Activated CD4-positive, alpha-beta T cell treated with anti-CD3 and anti-CD28 coated beads, Interleukin-2, amount 50 U/mL, for 1 hour (primary cell): ENCODE measurements at regions not wholly inside any gene's neighbourhood (a gene's known extent, or its start where the extent isn't known, plus 50 kb on each side); places are given as distances from the start of the nearest gene placed in this dataset.
"Not testable (repeated sequence)": the region's sequence is repeated elsewhere in the genome, so short reads cannot be mapped to it uniquely, and the experiment has no call there.

Source experiments
- DNase-seq: peaks from one replicate; pipeline ENCODE4 v3.0.0-alpha.2; 2020

DNA sequence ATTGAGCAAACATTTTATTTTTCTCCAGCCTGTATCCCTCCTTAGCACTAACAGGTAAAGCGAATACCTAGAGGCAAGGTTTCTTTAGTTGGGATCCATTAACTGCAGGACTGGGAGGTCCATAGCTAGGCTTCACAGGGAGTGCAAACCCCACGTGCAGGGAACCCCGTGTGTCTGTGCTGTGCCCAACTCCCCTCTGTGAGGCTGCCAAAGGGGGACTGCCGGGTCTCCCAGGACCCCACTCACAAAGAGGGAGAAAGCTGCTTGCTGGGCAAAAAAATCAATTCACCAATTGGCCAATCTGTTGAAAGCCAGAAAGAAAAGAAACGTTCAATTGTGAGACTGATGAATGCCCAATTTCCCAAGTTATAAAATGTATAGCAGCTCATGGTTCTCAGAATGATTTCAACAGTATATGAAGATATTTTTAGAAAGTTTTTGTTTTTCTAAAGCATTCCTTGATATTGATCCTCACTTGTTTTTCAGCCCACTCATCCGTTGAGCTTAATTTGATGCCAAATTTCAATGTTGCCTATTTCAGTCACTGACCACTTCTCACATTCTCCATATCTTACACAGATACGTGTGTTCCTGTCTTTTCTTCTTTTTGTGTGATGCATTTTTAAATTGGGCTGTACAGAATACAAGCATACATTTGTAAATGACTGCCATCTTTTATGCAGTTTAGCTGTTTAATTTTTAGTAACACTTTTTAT is 202.7 kb upstream of the PRSS58 start:
- no peak for DNase-seq

DNA sequence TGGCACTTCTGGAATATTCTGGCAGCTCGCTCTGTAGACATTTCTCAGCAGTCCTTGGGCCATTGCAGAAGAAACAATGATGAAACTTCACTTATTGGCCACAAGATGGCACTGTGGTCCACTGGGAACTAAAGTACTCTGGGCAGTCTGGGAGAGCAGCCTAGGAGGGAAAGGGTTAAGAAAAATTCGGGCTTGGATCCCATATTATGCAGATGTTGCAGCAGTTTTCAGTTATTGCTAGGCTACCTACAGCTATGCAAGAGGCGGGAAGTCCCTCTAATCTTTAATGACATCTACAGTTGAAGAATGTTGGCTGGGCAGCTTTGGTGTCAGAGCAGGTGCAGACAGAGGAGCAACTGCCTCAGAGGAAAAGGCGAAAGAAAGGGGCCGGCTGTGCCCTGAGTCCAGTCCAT is 201.7 kb upstream of the PRSS58 start:
- no peak for DNase-seq

DNA sequence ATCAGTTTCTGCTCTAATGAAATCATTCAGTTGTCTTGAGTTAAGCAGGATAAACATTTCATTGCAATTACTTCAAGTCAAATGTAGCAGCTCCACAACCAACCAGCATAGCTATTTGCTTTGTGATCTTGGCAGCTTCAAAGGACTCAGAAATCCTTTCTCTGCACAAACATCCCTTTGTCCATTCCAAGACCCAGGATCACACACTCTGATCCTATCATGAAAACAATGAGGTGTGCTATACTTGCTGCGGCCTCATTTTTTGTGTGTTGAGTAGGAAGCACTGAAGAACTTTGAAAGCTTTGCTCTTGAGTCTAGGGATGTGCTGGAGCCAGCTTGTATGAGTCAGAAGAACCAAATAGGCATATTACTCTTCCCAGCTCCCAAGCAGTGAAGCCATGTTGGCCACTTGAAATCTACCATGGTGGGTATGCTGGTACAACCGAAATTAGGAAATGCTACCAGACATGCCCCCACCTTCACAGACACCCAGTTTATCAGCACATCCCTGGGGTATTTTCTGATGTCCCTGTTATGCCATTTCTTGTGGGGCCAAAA is 199.4 kb upstream of the PRSS58 start:
- DNase-seq = no peak

DNA sequence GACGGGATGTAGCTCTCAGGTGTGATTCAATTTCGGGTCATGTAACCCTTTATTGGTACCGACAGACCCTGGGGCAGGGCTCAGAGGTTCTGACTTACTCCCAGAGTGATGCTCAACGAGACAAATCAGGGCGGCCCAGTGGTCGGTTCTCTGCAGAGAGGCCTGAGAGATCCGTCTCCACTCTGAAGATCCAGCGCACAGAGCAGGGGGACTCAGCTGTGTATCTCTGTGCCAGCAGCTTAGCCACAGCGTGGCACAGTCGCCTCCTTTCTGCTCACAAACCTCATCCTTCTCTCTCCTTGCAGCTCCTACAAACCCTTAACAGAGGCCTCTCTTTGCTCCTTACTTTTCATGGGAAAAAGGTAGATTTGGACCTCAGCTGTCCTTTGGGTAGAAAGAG is 197.5 kb upstream of the PRSS58 start:
- DNase-seq = no peak

DNA sequence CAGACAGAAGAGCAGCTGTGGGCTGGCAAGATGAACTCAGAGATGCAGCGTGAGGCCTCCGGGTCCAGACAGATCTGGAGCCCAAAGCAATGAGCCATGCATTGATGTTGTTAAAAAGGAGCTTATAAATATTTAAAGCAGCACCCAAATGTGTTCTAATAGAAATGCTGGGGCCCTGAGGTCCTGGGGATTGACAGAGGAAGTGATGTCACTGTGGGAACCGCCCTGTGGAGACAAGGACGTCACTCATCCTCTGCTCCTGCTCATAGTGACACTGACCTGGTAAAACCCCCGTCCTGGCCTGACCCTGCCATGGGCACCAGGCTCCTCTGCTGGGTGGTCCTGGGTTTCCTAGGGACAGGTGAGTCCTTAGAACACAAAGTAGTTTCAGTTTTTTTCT is 197.0 kb upstream of the PRSS58 start:
- no peak for DNase-seq

DNA sequence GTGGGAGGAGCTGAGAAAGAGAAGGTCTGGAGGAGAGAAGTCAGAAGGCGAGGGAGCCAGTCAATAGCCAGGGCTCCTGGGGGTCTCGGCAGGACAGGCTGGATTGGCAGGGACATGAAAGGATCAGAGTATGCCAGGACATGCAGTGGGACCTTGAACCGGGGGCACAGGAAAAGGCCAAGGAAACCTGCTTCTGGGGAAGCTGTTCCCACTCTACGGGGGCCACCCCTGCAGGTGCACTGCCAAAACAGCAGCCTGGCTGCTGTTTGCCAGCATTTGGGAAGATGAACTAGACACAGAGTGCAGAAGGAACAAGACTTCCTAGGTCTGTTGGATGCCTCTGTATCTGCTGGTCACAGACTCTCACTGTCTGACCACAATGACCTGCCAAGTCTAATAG is 194.9 kb upstream of the PRSS58 start:
- DNase-seq = no peak

DNA sequence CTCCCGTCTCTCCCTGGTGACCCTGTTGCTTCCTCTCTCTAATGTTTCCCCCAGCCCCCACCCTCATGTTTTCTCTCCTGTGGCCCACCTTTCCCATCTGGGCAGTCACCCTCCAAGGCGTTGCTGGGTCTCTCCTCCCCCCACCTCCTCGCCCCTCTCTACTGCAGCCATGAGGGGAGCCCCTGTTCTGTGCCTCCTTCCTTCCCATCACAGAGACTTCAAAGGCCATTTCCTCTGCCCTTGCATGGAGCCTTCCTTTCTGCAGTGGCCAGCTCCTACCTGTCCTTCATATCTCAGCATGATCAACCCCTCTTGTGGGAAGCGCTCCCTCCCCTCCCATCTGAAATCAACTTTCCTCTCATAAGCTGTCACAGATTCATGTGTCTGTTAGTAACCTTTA is 194.0 kb upstream of the PRSS58 start:
- no peak for DNase-seq

DNA sequence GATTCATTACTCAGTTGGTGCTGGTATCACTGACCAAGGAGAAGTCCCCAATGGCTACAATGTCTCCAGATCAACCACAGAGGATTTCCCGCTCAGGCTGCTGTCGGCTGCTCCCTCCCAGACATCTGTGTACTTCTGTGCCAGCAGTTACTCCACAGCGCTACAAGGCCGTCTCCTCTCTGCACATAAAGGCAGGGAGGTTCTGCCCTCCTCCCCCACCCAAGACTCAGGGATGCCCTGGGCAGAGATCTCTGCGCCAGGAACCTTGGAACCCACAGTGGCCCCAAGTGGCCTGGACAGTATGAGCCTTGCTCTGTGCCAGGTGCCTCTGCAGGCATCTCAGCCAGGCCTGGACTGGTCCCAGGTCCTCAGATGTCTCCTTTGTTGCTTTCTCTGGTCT is 193.4 kb upstream of the PRSS58 start:
- DNase-seq = no peak

DNA sequence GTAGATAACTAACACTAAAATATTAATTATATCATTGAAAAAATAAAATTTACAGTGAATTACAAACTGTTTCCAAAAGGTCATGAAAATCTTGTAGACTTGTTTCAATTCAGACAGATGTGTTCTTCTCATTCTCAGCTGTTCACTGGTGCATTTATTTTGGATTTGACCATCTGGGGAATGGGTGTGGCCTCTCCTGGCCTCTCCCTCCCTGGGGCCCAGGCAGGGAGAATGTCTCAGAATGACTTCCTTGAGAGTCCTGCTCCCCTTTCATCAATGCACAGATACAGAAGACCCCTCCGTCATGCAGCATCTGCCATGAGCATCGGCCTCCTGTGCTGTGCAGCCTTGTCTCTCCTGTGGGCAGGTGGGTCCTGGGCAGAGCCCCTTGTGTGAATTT is 192.8 kb upstream of the PRSS58 start:
- DNase-seq = no peak

DNA sequence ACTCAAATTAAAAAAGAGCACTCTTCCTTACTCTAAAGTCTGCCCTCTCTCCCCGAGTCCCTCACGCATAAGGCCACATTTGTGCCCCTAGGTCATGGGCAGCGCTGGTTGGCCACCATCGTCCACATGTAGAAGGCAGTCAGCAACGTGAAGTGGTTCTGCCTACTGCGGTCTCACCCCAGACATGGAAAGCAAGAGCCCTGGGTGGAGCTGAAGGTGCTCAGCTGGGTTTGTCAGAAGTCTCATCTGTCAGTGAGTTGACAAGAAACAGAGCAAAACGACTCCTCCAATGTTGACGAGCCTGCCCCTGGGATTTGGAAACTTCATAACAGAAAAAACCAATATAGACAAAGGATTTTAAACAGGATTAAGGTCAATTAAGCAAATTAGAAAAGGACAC is 192.3 kb upstream of the PRSS58 start:
- DNase-seq = no peak

DNA sequence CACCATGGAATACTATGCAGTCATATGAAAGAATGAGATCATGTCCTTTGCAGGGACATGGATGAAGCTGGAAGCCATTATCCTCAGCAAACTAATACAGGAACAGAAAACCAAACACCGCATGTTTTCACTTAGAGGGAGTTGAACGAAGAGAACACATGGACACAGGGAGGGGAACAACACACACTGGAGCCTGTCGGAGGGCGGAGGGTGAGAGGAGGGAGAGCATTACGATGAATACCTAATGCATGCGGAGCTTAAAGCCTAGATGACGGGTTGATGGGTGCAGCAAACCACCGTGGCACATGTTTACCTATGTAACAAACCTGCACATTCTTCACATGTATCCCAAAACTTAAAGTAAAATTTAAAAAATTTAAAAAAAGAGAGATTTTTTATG is 191.0 kb upstream of the PRSS58 start:
- not testable (repeated sequence) for DNase-seq

DNA sequence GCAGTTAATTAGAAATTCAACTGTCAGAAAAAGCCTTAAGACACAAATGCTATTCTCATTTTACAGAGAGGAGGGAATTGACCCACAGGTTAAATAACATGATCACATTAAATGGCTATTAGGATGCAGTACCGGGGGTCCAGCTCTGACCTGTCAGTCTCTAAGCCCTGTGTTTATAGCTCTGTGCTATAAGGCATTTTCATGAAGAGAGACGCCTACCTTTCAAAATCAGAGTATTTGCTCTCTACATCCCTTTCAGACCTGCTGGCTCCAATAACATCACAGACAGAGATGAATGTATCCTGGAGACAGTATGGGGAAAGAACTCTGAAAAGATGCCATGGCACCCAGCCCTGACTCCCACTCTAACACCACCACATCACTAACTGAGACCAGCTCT is 189.9 kb upstream of the PRSS58 start:
- no peak for DNase-seq

DNA sequence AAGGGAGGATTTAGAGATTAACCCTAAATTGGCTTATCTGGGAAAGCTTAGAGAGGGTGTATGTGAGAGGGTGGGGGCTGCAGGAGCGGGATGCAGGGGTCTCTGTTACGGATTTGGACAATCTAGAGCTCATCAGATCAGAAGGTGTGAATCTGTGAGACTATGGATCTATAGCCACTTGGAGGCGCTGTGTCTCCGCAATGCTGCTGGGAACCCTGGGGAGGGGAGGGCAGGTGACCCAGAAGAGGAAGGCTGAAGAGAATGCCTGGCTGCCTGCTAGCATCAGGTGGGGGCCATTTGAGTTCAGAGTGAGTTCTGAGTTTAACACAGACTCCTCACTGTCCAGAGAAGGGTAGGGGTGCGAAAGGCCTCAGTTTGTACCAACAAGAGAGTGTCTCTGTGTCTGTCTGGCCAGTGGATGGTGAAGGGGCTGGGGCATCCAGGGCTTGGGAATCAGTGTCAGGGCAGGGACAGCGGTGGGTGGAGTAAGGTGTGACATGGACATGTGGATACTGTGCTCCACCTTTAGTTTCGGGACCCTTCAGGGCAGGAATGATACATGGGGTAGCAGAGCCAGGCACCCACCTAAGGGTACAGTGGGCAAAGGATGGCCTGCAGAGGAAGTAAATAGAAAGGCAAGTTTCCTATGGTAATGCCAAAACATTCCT is 187.3 kb upstream of the PRSS58 start:
- peak; percentile 48 for DNase-seq

DNA sequence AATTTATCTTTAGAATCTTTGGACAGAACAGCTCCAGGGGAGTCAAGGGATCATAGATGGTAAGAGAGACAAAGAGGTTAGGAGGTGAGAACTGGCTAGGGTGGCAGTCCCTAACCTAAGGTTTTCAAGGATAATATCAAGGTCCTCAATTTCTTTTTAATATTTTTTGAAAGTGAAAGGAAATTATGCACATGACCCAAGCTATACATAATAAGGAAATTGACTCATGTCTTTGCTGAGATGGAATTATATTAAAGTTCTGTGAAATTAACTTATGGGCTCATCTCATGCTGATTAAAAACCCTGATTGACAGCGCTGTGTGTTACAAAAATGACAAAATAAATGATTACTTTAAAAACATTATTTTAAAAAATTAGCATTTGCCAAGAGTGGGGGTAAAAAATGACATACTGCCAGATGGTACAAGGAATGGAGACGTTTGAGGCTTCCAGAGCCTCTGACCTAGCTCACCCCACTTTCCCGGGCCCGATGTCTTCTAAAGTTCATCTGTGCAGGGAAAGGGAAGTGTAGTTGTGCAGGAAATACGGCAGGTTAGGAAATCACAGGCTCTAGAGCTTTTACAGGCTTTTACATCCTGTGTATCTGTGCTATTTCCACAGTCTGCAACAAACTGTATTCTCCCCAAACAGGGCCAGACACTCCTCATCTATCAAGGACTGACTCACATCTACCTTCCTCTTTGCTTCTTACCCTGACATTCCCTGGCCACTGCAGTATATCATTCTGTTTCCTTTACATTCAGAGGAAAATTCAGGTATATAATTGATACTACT is 185.6 kb upstream of the PRSS58 start:
- no peak for DNase-seq

DNA sequence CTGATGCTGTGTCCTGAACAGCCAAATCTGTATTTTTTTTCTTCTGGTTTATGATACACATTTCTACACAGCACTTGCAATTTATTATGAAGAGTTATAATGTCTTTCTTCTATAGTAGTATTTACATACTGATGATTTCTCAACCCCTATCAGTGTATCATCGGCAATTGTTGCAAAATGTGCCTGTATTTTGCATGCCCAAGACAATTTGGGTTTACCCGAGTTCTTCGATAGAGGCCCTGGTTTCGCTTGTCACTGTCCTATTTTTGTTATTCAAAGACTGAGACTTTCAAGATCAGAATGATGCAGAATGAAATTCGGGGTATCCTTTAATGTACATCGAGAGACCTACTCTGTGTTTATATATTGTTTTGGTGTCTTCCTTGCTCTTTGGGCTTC is 184.5 kb upstream of the PRSS58 start:
- no peak for DNase-seq

DNA sequence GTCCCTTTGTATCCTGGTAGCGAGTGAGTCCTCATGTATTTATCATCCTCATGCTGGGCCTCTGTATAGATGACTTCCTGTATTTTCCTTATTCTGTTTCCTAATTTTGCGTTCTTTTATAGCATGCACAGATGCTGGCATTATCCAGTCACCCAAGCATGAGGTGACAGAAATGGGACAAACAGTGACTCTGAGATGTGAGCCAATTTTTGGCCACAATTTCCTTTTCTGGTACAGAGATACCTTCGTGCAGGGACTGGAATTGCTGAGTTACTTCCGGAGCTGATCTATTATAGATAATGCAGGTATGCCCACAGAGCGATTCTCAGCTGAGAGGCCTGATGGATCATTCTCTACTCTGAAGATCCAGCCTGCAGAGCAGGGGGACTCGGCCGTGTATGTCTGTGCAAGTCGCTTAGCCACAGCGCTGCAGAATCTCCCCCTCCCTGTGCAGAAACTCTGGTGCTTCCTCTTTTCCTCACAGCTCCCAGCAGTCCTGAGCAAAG is 183.1 kb upstream of the PRSS58 start:
- DNase-seq = no peak

DNA sequence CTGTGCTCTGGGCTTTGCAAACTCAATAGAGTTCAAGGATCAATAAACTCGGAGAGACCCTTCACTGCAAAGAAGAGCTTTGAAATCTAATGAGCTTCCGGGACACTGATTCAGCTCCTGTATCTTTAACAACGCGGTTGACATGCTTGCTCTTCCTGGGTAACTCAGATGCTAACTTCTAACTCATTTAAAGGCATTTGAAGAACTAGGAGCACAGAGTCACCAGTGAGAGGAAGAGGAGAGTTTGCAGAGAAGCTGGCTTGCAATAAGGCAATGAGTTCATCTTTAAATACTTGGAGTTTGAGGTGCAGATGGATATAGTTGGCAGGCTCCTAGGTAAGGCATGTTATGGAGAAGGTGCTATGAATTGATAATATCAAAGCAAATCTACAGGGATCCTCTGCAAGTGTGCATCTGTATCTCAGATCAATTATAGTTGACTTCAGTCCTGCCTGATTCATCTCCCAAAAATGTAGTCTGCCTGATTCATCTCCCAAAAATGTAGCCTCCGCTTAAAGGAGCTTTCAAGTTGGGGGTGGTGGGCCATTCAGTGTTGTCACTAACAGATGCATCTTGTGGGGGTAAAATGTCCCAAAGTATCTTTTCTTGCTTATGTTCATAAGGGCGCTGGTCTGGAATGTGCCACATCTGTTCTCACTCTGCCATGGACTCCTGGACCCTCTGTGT is 182.5 kb upstream of the PRSS58 start:
- DNase-seq = no peak

DNA sequence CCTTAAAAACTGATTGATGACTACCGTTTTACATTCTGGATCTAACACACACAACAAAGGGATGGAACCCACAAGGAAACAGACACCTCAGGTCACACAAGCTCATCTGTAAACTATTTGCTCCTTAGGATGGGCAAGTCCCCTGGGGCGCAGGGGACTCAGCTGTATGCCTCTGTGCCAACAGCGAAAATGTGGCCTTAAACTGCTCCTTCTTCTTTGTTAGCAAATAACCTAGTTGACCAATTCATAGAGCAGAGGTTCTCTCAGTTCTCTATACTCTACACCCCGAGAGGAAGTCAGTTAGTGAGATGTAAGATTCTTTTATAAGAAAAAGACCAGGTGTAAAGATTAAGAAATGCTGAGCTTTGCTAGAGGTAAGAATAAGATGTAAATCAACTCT is 181.9 kb upstream of the PRSS58 start:
- DNase-seq = no peak

DNA sequence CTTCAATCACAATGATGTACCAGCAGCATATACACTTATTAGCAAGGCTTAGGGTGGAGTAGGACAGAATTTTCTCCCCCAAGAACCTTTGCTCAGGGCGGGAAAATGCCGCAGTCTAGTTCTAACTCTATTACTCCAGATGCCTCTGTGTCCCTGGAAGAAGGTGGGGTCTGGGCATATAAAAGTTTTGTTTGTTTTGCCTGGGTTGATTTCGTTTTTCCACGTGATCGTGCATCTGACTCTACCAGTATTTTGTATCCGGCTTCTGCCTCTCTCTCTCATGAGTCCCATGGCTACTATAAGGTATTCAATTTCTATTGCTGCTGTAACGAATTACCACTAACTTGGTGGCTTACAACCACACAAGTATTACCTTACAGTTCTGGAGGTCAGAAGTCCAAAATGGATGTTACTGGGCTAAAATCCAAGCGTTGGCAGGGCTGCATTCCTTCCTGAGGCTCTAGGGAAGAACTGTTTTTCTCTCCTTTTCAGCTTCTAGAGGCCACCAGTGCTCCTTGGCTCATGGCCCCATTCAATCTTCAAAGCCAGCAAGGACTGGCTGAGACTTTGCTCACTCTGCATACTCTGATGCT is 181.2 kb upstream of the PRSS58 start:
- DNase-seq = no peak

DNA sequence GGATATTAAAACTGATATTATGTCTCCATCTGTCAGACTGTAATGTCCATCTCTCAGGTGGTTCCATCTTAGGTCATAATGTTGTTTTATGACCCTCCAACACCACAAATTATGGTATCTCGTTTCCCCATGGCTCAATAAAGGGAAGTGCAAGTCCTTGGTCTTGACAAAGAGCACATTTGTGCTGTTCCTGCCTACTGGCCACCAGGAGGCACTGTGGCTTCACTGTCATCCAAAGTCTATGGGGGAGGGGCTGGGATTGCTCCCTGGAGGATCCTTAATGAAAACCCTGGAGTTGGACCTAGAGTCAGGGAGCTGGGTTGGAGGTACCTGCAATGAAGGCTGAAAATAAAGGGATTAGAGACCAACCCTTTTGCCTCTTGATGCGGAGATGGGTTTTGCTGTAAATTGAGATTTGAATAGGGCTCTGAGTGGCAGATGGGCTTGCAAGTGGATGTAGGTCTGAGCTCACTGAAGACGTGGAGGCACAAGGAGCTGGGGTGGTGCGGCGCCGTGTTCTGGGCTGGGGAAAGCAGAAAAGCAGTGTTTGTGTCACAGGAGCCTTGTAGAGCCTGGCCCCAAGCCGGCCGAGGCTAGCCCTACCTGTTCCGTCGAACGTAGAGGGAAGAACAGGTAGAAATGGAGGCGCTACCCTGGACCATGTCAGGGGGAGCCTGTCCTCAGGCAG is 180.5 kb upstream of the PRSS58 start:
- DNase-seq = no peak

DNA sequence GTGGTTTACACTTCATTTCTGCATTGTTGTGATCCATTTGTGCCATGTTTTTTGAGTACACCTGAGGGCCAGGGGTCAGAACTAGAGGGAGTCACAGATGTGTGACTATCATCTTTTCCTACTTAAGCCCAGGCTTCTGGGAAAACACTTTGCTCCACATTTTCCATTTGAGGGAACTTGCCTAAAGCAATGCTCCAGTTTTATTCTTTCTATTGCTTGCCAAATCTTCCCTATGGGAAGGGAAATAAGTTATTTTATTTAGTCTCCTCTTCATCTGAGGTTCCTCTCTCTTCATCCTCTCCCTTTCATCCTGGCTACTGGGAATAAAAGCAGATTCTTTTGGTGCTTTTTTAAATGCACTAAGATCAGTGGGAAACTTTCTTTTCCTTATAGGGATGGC is 179.9 kb upstream of the PRSS58 start:
- no peak for DNase-seq

DNA sequence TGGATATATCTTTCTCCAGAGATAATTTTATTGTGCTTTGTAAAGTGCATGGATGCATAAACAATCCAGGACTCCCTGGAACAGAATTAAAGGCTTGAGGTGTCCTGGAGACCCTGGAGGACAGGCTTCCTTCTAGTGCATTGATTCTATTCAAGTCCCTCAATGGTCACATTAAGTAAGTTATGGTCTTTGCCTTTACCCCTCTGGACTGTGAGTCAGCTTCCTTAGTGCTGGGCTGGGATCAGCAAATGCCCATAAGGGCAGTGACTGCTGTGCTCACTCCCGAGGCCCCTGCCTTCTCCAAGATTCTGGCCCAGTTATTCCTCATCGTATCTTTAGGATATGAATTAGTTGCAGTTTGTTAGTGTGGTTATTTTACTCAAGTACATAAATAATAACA is 178.7 kb upstream of the PRSS58 start:
- DNase-seq = no peak
